ENCODE measurements at regions not wholly inside any gene's neighbourhood (a gene's known extent, or its start where the extent isn't known, plus 50 kb on each side); places are given as distances from the start of the nearest gene placed in this dataset.

GRCh38 chr4:166290426-166290825 is 417.4 kb downstream of the TLL1 start:
- TF ChIP-seq CTCF (IDR thresholded peaks at IDR 0.05), result no peak
- Histone ChIP-seq H3K4me3 (ENCODE audit: low read depth, low read length) (no peak overlapping the region), H3K27me3 (ENCODE audit: control insufficient read depth, insufficient read depth, low read length) (no peaks in the 10 kb centered on the region), H3K9me3 (ENCODE audit: control insufficient read depth, low read length) (no peaks in the 10 kb centered on the region), H3K9ac (no peak overlapping the region), H3K36me3 (ENCODE audit: control insufficient read depth, insufficient read depth, low read length) (no peaks in the 10 kb centered on the region), H3K4me1 (no peaks in the 10 kb centered on the region), H3K79me2 (no peaks in the 10 kb centered on the region), H3K4me2 (ENCODE audit: low read length) (no peak overlapping the region), H2AFZ (no peak overlapping the region), H3K27ac (no peak overlapping the region)

GRCh38 chr4:166293556-166293955 is 420.5 kb downstream of the TLL1 start:
- Histone ChIP-seq H3K9ac (no peak overlapping the region), H3K9me3 (ENCODE audit: control insufficient read depth, low read length) (no peaks in the 10 kb centered on the region), H3K79me2 (no peaks in the 10 kb centered on the region), H3K27me3 (ENCODE audit: control insufficient read depth, insufficient read depth, low read length) (no peaks in the 10 kb centered on the region), H3K4me2 (ENCODE audit: low read length) (no peak overlapping the region), H2AFZ (no peak overlapping the region), H3K4me3 (ENCODE audit: low read depth, low read length) (no peak overlapping the region), H3K4me1 (no peaks in the 10 kb centered on the region), H3K36me3 (ENCODE audit: control insufficient read depth, insufficient read depth, low read length) (no peaks in the 10 kb centered on the region), H3K27ac (no peak overlapping the region)
- no peak for TF ChIP-seq CTCF (IDR thresholded peaks at IDR 0.05)

- no peak overlapping the region for H3K9ac ChIP-seq
- no peak for TF ChIP-seq CTCF (IDR thresholded peaks at IDR 0.05)
- no peak overlapping the region for H3K4me3 ChIP-seq (ENCODE audit: low read depth, low read length)
- no peak overlapping the region for H3K27ac ChIP-seq
- H3K4me2 ChIP-seq (ENCODE audit: low read length), result no peak overlapping the region
- no peak overlapping the region for H2AFZ ChIP-seq
- H3K27me3 ChIP-seq (ENCODE audit: control insufficient read depth, insufficient read depth, low read length), result no peaks in the 10 kb centered on the region
- no peaks in the 10 kb centered on the region for H3K4me1 ChIP-seq
- H3K9me3 ChIP-seq (ENCODE audit: control insufficient read depth, low read length), result no peaks in the 10 kb centered on the region
- no peaks in the 10 kb centered on the region for H3K79me2 ChIP-seq
- no peaks in the 10 kb centered on the region for H3K36me3 ChIP-seq (ENCODE audit: control insufficient read depth, insufficient read depth, low read length)
Observed at GRCh38 chr4:166301266-166301665, 428.2 kb downstream of the TLL1 start.

GRCh38 chr4:166308647-166309046 is 435.6 kb downstream of the TLL1 start:
- no peak overlapping the region for H3K9ac ChIP-seq
- H3K4me3 ChIP-seq (ENCODE audit: low read depth, low read length), result no peak overlapping the region
- no peak overlapping the region for H2AFZ ChIP-seq
- no peak for TF ChIP-seq CTCF (IDR thresholded peaks at IDR 0.05)
- H3K4me2 ChIP-seq (ENCODE audit: low read length), result no peak overlapping the region
- no peaks in the 10 kb centered on the region for H3K4me1 ChIP-seq
- H3K9me3 ChIP-seq (ENCODE audit: control insufficient read depth, low read length), result no peaks in the 10 kb centered on the region
- H3K27me3 ChIP-seq (ENCODE audit: control insufficient read depth, insufficient read depth, low read length), result no peaks in the 10 kb centered on the region
- no peaks in the 10 kb centered on the region for H3K36me3 ChIP-seq (ENCODE audit: control insufficient read depth, insufficient read depth, low read length)
- H3K27ac ChIP-seq, result no peak overlapping the region
- H3K79me2 ChIP-seq, result no peaks in the 10 kb centered on the region

GRCh38 chr4:166309286-166309685 is 436.2 kb downstream of the TLL1 start:
- H3K27ac ChIP-seq, result no peak overlapping the region
- H3K36me3 ChIP-seq (ENCODE audit: control insufficient read depth, insufficient read depth, low read length), result no peaks in the 10 kb centered on the region
- H3K4me2 ChIP-seq (ENCODE audit: low read length), result no peak overlapping the region
- no peak for TF ChIP-seq CTCF (IDR thresholded peaks at IDR 0.05)
- H3K4me3 ChIP-seq (ENCODE audit: low read depth, low read length), result no peak overlapping the region
- H3K79me2 ChIP-seq, result no peaks in the 10 kb centered on the region
- H3K9me3 ChIP-seq (ENCODE audit: control insufficient read depth, low read length), result no peaks in the 10 kb centered on the region
- no peaks in the 10 kb centered on the region for H3K4me1 ChIP-seq
- no peaks in the 10 kb centered on the region for H3K27me3 ChIP-seq (ENCODE audit: control insufficient read depth, insufficient read depth, low read length)
- no peak overlapping the region for H3K9ac ChIP-seq
- H2AFZ ChIP-seq, result no peak overlapping the region

Data from parathyroid adenoma (tissue), 2 donors.